ENCODE measurements at regions not wholly inside any gene's neighbourhood (a gene's known extent, or its start where the extent isn't known, plus 50 kb on each side); places are given as distances from the start of the nearest gene placed in this dataset.

DNA sequence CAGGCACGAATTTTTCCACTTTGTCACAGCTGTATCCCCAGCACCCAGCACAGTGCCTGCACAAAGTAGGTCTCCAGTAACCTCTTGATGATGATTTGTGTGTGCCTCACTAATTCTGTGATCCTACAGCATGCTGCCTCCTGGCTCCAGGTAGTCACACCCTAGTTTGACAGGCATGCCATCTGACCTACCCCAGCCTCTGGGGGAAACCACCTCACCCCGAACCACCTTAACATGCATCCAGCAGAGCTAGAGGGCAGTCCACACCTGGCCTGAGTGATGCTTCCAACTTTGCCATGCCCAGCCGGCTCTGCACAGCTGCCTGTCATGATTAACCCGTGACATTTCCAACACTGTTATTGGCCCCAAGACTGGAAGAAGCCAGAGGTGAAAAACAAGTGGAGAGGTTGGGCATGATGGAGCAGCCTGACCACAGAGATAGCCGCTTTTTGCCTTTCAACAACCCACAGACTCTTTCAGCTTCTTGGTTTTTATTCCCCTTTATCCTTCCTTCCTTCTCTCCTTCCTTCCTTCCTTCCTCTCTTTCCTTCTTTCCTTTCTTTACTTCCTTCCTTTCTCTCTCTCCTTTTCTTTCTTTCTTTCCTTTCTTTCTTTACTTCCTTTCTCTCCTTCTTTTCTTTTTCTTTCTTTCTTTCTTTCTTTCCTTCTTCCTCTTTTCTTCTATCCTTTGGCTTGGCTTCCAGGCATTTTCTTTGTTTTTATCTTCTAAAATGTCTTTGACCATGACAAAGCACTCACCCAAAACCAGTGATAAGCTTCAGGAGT lies 294.4 kb upstream of the SIX2 start:
- DNase-seq (ENCODE audit: low spot score), result no peak
- intact Hi-C loops (cut with DNase I), result no loop called here
- ATAC-seq, result no peak

DNA sequence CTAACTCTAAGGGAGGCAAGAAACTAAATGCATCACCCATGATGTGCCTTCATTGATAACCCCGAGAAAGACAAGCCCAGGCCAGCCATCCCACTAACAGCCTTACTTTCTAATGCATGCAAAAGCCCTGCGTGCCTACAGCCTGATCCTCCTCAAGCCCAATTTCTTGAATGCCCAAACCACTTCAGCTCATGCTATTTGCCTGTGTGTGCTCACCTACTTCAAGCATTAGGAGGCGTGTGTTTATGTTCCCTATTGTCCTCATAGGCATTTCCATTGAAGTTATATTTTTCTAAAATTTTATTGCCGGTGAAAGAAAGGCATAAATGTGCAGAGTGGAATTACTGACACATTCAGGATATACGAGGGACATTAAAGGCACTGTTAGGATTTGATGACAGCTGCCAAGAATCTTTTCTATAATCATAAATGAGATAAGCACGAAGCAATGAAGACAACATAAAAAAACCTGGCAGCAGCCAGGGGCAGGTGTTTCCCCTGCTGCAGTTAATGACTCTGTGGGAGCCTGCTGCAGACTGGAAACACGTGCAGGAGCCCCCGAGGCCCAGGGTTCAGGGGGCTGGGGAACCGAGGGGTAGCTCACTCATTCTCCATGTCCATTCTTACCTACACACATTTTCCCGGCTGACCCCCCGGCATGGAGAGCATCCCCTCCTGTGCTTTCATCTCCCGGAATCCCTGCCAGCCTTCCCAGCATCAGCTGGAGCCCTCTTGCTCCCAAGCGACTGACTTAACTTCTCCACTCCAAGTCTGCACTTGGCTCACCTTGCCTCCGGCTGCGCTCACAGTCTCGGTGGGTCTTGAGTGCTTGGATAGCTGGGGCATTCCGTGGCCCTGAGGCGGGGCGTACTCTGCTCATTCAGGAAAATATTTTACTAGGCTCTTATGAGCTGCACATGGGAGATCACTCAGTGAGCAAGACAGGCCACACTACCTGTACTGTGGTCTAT lies 292.3 kb upstream of the SIX2 start:
- ATAC-seq (no peak), DNase-seq (ENCODE audit: low spot score) (no peak)
- intact Hi-C loops (cut with DNase I), result no loop called here

DNA sequence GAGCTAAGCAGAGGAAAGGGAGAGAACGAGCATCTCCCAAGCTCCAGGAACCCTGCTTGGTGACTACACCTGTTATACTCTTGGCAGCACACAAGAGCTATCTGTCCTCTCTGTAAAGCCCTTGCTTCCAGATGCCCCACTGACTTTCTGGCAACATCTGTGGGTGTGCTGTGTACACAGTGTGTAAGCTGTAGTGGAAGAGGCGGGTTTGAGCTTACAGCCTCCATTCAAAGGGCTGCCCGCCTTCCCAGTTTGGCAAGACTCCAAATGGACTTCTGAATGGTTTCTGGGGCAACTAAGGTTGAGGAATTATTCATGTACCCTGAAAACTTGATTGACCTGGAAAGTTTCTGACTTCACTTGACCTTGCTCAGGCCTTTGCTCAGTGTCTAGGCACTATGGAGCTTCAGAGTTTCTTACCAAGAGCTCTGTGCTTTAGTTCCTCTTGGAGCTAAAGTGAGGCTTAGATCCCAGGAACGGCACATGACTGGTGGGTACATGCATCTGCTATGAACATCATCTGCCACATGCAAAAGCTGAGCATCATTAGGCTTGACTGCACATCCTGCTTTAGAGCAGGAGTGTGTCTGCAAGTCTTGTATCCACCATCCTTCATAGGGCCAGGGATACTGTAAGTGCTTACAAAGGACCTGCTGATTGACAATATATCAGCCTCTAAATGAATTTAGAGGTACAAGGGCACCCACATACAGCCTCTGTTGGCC lies 290.9 kb upstream of the SIX2 start:
- intact Hi-C loops (cut with DNase I), result no loop called here
- ATAC-seq (no peak), DNase-seq (ENCODE audit: low spot score) (no peak)

DNA sequence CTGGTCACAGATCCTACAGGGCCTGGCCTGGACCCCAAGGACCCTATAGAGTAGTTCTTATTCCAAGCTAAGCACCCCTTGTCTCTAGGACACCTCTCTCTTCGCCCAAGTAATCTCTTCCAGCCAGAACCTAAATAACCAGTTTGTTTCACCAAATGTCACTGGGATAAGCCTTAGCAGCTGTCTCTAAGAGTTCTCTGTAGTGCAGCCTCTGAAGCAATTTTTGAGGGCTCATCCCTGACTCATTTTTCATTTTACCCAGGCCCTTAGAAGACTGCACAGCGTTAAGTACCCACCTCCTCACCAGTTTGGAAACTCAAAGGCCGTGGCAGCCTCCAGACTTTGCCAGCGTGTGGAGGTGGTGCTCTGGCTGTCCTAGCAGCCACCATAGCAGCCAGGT lies 290.1 kb upstream of the SIX2 start:
- DNase-seq (ENCODE audit: low spot score) (no peak), ATAC-seq (no peak)
- intact Hi-C loops (cut with DNase I), result no loop called here

DNA sequence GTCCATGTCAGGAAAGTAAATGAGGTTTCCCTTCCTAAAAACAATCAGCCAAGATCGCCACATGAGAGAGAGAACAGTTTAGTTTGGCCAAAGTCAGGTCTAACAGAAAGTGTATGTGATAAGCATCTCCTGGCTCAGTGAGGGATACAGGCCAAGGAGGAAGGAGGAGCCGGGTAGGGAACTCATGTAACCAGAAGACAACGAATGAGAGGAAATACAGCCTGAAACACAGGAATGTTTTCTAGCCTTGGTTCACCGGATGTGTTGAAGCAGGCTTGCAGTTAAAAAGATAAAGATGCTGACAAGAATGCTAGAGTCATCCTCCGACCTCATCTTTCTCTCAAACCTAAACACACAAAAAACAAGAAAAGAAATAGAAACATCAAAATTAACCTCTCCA lies 283.9 kb upstream of the SIX2 start:
- ATAC-seq (no peak), DNase-seq (ENCODE audit: low spot score) (no peak)
- intact Hi-C loops (cut with DNase I), result no loop called here

DNA sequence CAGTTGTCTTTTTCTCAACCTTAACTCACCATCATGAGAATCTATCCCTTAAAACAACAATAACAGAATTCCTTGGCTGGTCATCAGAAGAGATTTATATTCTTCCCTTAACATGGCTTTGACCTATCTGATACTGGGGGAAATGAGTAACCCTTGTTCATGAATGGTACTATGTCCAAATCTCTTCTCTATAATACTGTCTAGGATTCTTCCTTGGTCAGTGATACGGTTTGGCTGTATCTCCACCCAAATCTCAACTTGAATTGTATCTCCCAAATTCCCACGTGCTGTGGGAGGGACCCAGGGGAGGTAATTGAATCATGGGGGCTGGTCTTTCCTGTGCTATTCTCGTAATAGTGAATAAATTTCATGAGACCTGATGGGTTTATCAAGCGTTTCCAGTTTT lies 282.0 kb upstream of the SIX2 start:
- ATAC-seq, result no peak

DNA sequence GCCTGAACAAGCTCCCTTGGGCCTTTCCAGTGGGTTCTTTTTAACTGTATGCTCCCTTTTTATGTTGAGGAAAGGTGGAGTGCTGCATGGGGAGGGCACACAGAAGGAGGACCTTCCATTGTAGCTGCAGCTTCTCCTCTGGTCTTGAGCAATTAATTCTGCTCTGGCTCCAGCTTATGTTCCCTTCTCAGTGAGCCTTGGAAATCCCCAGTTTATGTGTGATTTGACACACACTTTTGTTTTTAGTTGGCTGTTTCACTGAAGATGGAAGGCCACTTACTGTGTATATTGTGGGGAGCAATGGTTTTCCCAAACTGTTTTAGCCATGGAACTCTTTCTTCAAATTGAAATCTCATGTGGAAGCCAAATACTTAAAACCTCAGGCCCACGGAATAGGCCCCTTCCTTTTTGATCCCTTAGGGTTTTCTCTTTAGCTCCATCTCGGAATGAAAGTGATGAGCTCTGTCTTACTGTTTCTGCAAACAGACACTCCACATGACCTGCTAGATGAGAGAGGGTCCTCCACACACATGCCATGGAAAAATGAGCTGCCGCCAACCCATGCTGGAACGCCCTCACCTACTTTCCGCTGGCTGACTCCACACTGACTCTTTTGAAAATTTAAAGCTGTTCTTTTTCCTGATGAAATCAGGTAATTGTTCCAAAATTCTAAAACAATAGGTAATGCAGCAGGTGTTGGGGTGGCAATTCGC lies 280.9 kb upstream of the SIX2 start:
- ATAC-seq (no peak), DNase-seq (ENCODE audit: low spot score) (no peak)
- intact Hi-C loops (cut with DNase I), result no loop called here

More for the DNA sequence above, 282.0 kb upstream of the SIX2 start:
- intact Hi-C loops (cut with DNase I), result no loop called here
- no peak for DNase-seq (ENCODE audit: low spot score)

DNA sequence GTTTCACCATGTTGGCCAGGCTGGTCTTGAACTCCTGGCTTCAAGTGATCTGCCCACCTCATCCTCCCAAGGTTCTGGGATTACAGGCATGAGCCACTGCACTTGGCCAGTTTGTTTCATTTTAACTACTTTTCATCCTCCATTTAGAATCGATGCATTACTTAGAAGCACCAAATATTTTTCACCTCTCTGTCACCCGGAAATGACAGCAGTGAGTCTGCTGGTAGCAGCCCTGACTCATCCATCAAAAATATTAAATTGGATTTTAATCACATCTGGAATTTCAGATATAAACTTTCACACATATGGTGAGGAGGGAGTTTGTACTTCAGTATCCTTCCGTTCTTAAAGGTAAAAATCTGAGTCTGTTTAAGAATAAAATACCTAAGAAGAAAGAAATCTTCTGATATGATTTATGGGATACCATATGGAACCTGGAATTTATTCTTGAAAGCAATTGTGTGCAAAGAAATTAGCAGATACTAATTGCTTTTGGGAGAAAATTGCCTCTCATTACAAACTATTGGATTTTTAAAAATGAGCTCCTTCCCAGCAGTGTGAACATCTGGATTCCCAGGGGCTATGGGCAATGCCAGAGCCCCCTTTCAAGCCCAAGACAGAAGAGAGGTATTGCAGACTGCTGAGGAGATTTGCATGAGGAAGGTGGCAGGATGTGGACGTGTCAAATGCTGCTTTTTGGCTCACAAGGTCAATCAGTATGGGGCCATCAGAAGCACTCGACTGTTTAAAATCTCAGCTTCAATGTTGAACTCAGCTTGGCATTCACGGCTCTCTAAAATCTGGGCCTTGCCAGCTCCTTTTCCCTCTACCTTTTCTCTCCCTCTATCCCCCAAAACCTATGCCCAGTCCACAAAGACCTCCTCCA lies 279.5 kb upstream of the SIX2 start:
- DNase-seq (ENCODE audit: low spot score) (no peak), ATAC-seq (no peak)
- intact Hi-C loops (cut with DNase I), result no loop called here

DNA sequence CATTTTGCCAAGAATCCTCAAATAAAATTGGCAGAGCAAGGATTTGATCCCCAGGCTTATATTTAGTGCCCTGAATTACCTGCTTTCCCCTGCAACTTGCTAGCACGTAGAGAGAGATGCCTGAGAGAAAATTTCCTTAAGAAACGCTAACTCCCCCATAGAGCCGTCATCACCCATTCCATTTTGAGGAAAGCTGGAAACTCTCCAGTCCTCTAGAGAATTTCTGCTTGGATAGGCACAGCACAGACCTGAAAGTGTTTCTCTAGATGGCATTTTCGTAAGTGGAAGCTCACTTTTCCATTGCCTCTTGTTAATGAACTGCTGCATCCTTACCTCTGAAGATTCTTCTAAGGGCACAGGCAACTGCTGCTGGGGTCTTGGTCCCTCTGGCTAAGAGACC lies 277.8 kb upstream of the SIX2 start:
- intact Hi-C loops (cut with DNase I), result no loop called here
- ATAC-seq (no peak), DNase-seq (ENCODE audit: low spot score) (no peak)

DNA sequence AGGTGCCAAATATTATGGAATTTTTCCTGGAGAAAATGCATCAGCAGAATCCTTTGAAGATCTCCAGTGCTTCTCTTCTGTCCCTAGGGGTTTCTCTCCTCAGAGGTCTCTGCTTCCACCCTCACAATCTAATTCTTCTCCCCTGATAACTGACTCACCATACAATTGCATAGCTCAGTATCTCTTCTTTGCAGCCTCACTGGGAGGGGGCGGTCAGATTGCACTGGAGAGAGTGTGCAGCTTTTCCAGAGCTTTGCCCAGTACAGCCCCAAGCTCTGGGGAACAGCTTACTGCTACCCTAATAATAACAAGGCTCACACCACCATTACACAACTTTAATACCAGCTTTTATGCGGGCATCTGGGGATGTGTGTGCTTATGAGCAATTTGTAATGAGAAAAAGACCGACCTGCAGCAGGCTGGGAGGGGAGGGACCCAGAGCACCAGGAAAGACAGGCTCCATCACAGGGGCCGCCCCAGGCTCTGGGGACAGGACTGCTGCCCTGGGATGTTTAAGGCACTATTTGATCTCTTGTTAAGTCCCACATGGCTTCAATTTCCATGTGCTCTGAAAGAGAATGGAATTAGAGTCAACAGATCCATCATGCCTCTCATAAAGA lies 276.6 kb upstream of the SIX2 start:
- DNase-seq (ENCODE audit: low spot score) (no peak), ATAC-seq (no peak)
- intact Hi-C loops (cut with DNase I), result no loop called here

DNA sequence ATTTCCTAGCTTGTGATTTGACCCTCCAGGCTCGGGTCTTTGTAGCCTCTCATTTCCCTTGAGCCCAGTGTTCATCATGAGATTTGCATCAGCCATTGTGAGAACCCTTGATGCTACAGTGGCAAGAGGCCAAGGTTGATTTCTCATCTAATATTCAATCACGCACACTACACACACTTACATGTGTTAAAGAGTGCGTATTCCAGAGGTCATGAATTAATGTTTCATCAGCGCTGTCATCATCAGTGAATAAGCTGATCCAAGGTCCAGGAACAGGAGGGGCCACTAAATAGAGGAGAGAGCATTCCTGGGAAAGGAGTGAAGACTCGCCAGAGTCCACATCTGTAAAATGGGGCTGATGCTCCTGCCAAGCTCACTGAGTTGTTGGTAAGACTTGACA lies 276.1 kb upstream of the SIX2 start:
- no peak for ATAC-seq
- intact Hi-C loops (cut with DNase I), result no loop called here
- no peak for DNase-seq (ENCODE audit: low spot score)

DNA sequence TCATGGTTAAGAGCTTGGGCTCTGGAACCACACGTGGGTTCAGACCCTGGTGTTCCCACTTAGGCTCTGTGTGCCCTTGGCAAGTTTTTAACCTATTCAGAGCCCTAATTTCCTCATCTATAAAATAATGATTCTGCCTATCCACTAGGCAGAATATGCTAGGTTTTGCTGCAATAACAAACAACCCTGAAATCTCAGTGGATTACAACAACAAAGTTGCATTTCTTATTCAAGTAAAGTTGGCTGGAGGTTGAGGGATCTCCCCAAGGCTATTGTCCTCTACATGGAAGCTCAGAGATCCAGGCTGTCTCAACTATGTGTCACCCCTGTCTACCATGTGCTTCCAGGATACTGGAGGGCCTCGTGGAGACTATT lies 275.4 kb upstream of the SIX2 start:
- no peak for ATAC-seq
- intact Hi-C loops (cut with DNase I), result no loop called here

DNA sequence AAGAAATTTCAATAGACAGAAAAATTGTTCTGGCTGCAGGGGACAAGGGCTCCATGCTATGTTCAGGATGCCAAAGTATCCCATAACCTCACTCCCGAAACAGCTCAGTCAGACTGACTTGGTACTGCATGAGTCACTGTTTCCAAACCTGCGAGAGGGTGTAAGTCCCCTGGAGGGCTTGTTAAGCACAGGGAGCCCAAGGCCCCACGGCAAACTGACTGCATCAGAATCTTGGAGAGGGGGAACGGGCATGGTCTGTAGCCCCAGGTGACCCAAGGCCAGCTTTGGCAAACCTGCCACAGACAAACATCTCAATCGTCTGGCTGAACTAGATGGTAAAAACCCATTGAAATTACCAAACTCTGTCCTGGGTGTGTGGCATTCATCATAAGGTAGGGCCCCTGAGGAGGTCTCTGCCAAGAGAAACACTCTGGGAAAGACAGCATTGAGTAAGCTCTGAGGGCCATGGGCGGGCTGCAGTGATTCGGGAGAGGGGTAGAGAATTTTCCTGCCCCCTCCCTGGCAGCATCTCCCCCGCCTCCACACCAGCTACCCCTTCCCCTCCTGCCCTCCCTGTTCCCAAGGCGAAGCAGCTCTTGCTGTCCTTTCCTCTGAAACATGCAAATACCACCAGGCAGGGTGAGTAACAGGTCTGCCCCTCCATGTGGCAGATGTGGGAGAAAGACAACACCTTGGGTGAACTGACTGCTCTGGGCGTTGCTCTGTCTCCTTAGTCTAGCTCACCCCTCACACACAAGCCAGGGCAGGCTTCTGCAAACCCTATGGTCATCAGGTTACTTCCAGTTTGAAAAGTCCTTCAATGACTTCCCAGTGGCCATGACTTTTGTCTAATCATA lies 274.7 kb upstream of the SIX2 start:
- intact Hi-C loops (cut with DNase I), result no loop called here
- DNase-seq (ENCODE audit: low spot score) (no peak), ATAC-seq (no peak)

More for the DNA sequence above, 275.4 kb upstream of the SIX2 start:
- no peak for DNase-seq (ENCODE audit: low spot score)

DNA sequence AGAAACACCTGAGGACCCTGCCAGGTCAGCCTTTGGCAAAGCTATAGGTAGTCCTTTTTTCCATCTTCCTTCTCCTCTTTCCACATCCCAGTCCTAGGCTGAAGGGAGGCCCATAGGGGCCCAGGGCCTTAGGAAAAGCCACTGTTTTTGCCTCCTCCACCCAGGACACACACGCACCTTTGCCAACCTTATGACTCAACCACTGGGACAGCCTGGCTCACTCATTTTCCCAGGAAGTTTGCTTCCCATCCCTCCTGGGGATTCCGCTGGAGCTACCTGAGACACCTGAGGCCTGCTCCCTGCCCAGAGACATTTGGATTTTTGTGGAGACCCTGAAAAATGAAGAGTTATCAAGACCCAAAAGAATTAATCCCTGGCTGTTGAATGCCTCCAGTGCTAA lies 273.4 kb upstream of the SIX2 start:
- intact Hi-C loops (cut with DNase I), result no loop called here
- DNase-seq (ENCODE audit: low spot score) (no peak), ATAC-seq (no peak)

DNA sequence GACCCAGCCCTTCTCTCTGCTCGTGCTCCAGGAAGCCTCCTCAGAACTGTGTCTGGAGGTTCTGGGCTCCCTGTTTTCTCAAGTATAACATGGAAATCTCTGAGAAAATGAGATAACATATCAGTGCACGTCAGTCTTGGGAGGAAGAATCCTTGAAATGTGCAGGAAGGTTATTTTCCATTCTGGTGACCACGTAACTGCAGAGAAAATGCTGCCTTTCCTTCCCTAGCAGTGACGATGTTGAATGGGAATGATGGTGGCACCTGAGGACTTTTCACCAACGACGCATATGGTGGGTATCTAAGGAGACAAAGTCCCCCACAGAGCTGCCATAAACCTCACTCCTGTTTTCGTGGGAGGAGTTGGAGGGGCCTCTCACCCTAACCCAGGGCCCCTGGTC lies 272.1 kb upstream of the SIX2 start:
- DNase-seq (ENCODE audit: low spot score) (no peak), ATAC-seq (no peak)
- intact Hi-C loops (cut with DNase I), result no loop called here

DNA sequence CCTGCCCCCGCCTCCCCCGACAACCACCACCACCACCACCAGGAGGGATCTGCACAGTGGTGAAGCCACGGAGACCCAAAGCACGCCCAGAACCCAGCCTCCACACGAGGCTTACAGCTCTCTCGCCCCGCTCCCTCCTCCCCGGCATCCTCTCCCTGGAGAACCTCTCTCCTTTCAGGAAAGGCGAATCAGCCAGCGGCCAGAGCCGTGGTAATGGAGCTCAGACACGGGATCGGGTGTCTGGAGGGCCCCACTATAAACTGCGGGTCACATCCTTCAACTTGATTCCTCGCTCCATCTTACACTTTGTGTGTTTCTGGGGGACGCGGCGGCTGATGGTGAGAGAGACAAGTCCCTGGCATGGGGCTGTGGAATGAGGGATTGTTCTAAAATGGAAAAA lies 271.5 kb upstream of the SIX2 start:
- DNase-seq (ENCODE audit: low spot score) (no peak), ATAC-seq (no peak)
- intact Hi-C loops (cut with DNase I), result no loop called here

DNA sequence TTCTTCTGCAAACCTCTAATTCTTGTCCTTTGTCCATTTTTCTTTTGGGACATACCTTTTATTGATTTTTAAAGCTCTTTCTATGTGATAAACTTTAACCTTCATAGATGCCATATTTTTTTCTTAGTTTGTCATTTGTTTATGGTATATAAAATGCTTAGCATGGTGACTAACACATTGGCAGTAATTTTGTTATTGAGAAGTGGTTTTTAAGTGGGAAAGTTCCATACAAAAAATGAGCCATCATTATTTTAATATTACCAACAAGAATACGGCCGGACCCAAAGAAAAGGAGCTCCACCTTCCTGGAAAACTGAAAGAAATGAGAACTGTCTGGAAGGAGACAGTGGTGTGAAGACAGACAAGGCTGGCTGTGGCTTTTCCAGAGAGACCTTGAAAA lies 270.1 kb upstream of the SIX2 start:
- DNase-seq (ENCODE audit: low spot score) (no peak), ATAC-seq (no peak)
- intact Hi-C loops (cut with DNase I), result no loop called here

All from sciatic nerve (tissue), 2 donors.